GM13977 (cell line): ENCODE measurements at regions not wholly inside any gene's neighbourhood (a gene's known extent, or its start where the extent isn't known, plus 50 kb on each side); places are given as distances from the start of the nearest gene placed in this dataset.
"Not testable (repeated sequence)": the region's sequence is repeated elsewhere in the genome, so short reads cannot be mapped to it uniquely, and the experiment has no call there.

Source experiments
- DNase-seq: peaks from one replicate; pipeline ENCODE4 v3.0.0; 2012; ENCODE audit warnings: low spot score
- CTCF ChIP-seq: IDR thresholded peaks from 2 replicates; pipeline ENCODE4 v1.5.1; 2012; ENCODE audit warnings: mild to moderate bottlenecking, control low read depth; ENCODE audit not compliant: insufficient read depth; ENCODE audit errors: extremely low read depth, missing control alignments
- in situ Hi-C: fragments of 300-500 bp; cut with MboI; formaldehyde crosslinking; loops from one replicate; pipeline ENCODE4 v1.12.0; 2022; ENCODE audit warnings: low sequenced_read_pairs, low pct_unique_long_range_greater_than_20kb, mixed read lengths, inconsistent platforms; ENCODE audit not compliant: unreplicated experiment

GRCh38 chr9:24073007-24073592 is 247.1 kb upstream of the ELAVL2 start:
- DNase-seq = no peak
- in situ Hi-C loops = no loop called here

GRCh38 chr9:24071716-24072115 is 245.7 kb upstream of the ELAVL2 start:
- no peak for DNase-seq
- no peak for TF ChIP-seq CTCF
- in situ Hi-C loops = no loop called here

More at GRCh38 chr9:24073007-24073592, 247.1 kb upstream of the ELAVL2 start:
- no peak for TF ChIP-seq CTCF

- in situ Hi-C loops = no loop called here
- no peak for TF ChIP-seq CTCF
- DNase-seq = no peak
These were observed 245.1 kb upstream of the ELAVL2 start for GRCh38 chr9:24071091-24071490.

- in situ Hi-C loops, DNase-seq: not testable (repeated sequence)
These were observed 241.1 kb upstream of the ELAVL2 start for GRCh38 chr9:24067107-24067506.

- in situ Hi-C loops = no loop called here
- no peak for DNase-seq
- TF ChIP-seq CTCF = no peak
These were observed 233.6 kb upstream of the ELAVL2 start for GRCh38 chr9:24059651-24060050.

- DNase-seq = no peak
- in situ Hi-C loops = no loop called here
These were observed 225.5 kb upstream of the ELAVL2 start for GRCh38 chr9:24051587-24051986.

GRCh38 chr9:24050239-24050638 is 224.2 kb upstream of the ELAVL2 start:
- DNase-seq, in situ Hi-C loops: not testable (repeated sequence)

More at GRCh38 chr9:24051587-24051986, 225.5 kb upstream of the ELAVL2 start:
- TF ChIP-seq CTCF = no peak

- in situ Hi-C loops = no loop called here
- no peak for DNase-seq
- no peak for TF ChIP-seq CTCF
These were observed 219.1 kb upstream of the ELAVL2 start for GRCh38 chr9:24045150-24045549.
